ENCODE measurements at regions not wholly inside any gene's neighbourhood (a gene's known extent, or its start where the extent isn't known, plus 50 kb on each side); places are given as distances from the start of the nearest gene placed in this dataset.

- H3K4me3 Mint-ChIP-seq, result no peak overlapping the region
- CTCF ChIA-PET, result no interaction called here
- no peaks in the 10 kb centered on the region for H3K36me3 Mint-ChIP-seq (ENCODE audit: low read depth)
- H3K27ac Mint-ChIP-seq, result no peak overlapping the region
- no peaks in the 10 kb centered on the region for H3K4me1 Mint-ChIP-seq (ENCODE audit: low read depth)
- intact Hi-C loops (cut with micrococcal nuclease), result no loop called here
- H3K27me3 Mint-ChIP-seq (ENCODE audit: low read depth), result peaks cover 21% of the 10 kb centered on the region
- no peak for DNase-seq
- H3K9me3 Mint-ChIP-seq, result no peaks in the 10 kb centered on the region
Measured at GRCh38 chr3:40714771-40715345, 190.1 kb downstream of the ZNF621 start.

GRCh38 chr3:40715551-40715950 is 190.8 kb downstream of the ZNF621 start:
- no peaks in the 10 kb centered on the region for H3K4me1 Mint-ChIP-seq (ENCODE audit: low read depth)
- DNase-seq, result no peak
- no peak overlapping the region for H3K27ac Mint-ChIP-seq
- H3K36me3 Mint-ChIP-seq (ENCODE audit: low read depth), result no peaks in the 10 kb centered on the region
- CTCF ChIA-PET, result no interaction called here
- peaks cover 21% of the 10 kb centered on the region for H3K27me3 Mint-ChIP-seq (ENCODE audit: low read depth)
- no peaks in the 10 kb centered on the region for H3K9me3 Mint-ChIP-seq
- intact Hi-C loops (cut with micrococcal nuclease), result no loop called here
- no peak overlapping the region for H3K4me3 Mint-ChIP-seq

GRCh38 chr3:40717471-40717870 is 192.7 kb downstream of the ZNF621 start:
- Mint-ChIP-seq H3K4me3 (no peak overlapping the region), H3K4me1 (ENCODE audit: low read depth) (no peaks in the 10 kb centered on the region), H3K27me3 (ENCODE audit: low read depth) (peaks cover 15% of the 10 kb centered on the region), H3K27ac (no peak overlapping the region), H3K9me3 (no peaks in the 10 kb centered on the region), H3K36me3 (ENCODE audit: low read depth) (no peaks in the 10 kb centered on the region)
- intact Hi-C loops (cut with micrococcal nuclease), result no loop called here
- no peak for DNase-seq
- CTCF ChIA-PET, result no interaction called here

- Mint-ChIP-seq H3K4me1 (ENCODE audit: low read depth) (no peaks in the 10 kb centered on the region), H3K36me3 (ENCODE audit: low read depth) (no peaks in the 10 kb centered on the region), H3K4me3 (no peak overlapping the region), H3K9me3 (no peaks in the 10 kb centered on the region), H3K27me3 (ENCODE audit: low read depth) (peaks cover 15% of the 10 kb centered on the region), H3K27ac (no peak overlapping the region)
- intact Hi-C loops (cut with micrococcal nuclease), result no loop called here
- no peak for DNase-seq
- CTCF ChIA-PET, result no interaction called here
Measured at GRCh38 chr3:40718209-40718608, 193.4 kb downstream of the ZNF621 start.

- Mint-ChIP-seq H3K4me1 (ENCODE audit: low read depth) (no peaks in the 10 kb centered on the region), H3K27me3 (ENCODE audit: low read depth) (peaks cover 15% of the 10 kb centered on the region), H3K9me3 (no peaks in the 10 kb centered on the region), H3K27ac (no peak overlapping the region), H3K4me3 (no peak overlapping the region), H3K36me3 (ENCODE audit: low read depth) (no peaks in the 10 kb centered on the region)
- no peak for DNase-seq
- CTCF ChIA-PET, result interaction anchor here (0.7 kb wide), 1 partner anchor 732 kb away, joined by 3 read pairs; no protein-coding TSS in a partner anchor
- intact Hi-C loops (cut with micrococcal nuclease), result no loop called here
Measured at GRCh38 chr3:40718681-40719080, 193.9 kb downstream of the ZNF621 start.

GRCh38 chr3:40719660-40720287 is 195.0 kb downstream of the ZNF621 start:
- intact Hi-C loops (cut with micrococcal nuclease), result no loop called here
- H3K4me1 Mint-ChIP-seq (ENCODE audit: low read depth), result no peaks in the 10 kb centered on the region
- CTCF ChIA-PET, result interaction anchor here (0.7 to 1.6 kb wide), 3 partner anchors 130 to 731 kb away, joined by 3 to 4 read pairs (median 3); no protein-coding TSS in a partner anchor
- peaks cover 13% of the 10 kb centered on the region for H3K27me3 Mint-ChIP-seq (ENCODE audit: low read depth)
- no peaks in the 10 kb centered on the region for H3K36me3 Mint-ChIP-seq (ENCODE audit: low read depth)
- DNase-seq, result no peak
- no peak overlapping the region for H3K4me3 Mint-ChIP-seq
- no peak overlapping the region for H3K27ac Mint-ChIP-seq
- H3K9me3 Mint-ChIP-seq, result no peaks in the 10 kb centered on the region

- Mint-ChIP-seq H3K4me3 (no peak overlapping the region), H3K9me3 (no peaks in the 10 kb centered on the region), H3K27ac (no peak overlapping the region), H3K27me3 (ENCODE audit: low read depth) (peaks cover 8% of the 10 kb centered on the region), H3K4me1 (ENCODE audit: low read depth) (no peaks in the 10 kb centered on the region), H3K36me3 (ENCODE audit: low read depth) (no peaks in the 10 kb centered on the region)
- intact Hi-C loops (cut with micrococcal nuclease), result no loop called here
- CTCF ChIA-PET, result interaction anchor here (1.0 to 1.6 kb wide), 2 partner anchors 131 to 140 kb away, joined by 3 to 4 read pairs; no protein-coding TSS in a partner anchor
- no peak for DNase-seq
Measured at GRCh38 chr3:40720341-40720740, 195.6 kb downstream of the ZNF621 start.

GRCh38 chr3:40720863-40721262 is 196.1 kb downstream of the ZNF621 start:
- no peaks in the 10 kb centered on the region for H3K36me3 Mint-ChIP-seq (ENCODE audit: low read depth)
- H3K4me3 Mint-ChIP-seq, result no peak overlapping the region
- H3K27me3 Mint-ChIP-seq (ENCODE audit: low read depth), result peaks cover 4% of the 10 kb centered on the region
- CTCF ChIA-PET, result interaction anchor here (1.6 kb wide), 1 partner anchor 140 kb away, joined by 4 read pairs; no protein-coding TSS in a partner anchor
- no peaks in the 10 kb centered on the region for H3K9me3 Mint-ChIP-seq
- H3K27ac Mint-ChIP-seq, result no peak overlapping the region
- DNase-seq, result no peak
- intact Hi-C loops (cut with micrococcal nuclease), result no loop called here
- H3K4me1 Mint-ChIP-seq (ENCODE audit: low read depth), result no peaks in the 10 kb centered on the region

- H3K9me3 Mint-ChIP-seq, result no peaks in the 10 kb centered on the region
- no peaks in the 10 kb centered on the region for H3K36me3 Mint-ChIP-seq (ENCODE audit: low read depth)
- intact Hi-C loops (cut with micrococcal nuclease), result no loop called here
- peaks cover 6% of the 10 kb centered on the region for H3K27me3 Mint-ChIP-seq (ENCODE audit: low read depth)
- CTCF ChIA-PET, result no interaction called here
- no peak for DNase-seq
- no peaks in the 10 kb centered on the region for H3K4me1 Mint-ChIP-seq (ENCODE audit: low read depth)
- H3K4me3 Mint-ChIP-seq, result no peak overlapping the region
- no peak overlapping the region for H3K27ac Mint-ChIP-seq
Measured at GRCh38 chr3:40723083-40723660, 198.4 kb downstream of the ZNF621 start.

- no peak overlapping the region for H3K27ac Mint-ChIP-seq
- H3K27me3 Mint-ChIP-seq (ENCODE audit: low read depth), result peaks cover 6% of the 10 kb centered on the region
- no peak overlapping the region for H3K4me3 Mint-ChIP-seq
- intact Hi-C loops (cut with micrococcal nuclease), result no loop called here
- CTCF ChIA-PET, result no interaction called here
- DNase-seq, result no peak
- H3K36me3 Mint-ChIP-seq (ENCODE audit: low read depth), result no peaks in the 10 kb centered on the region
- H3K9me3 Mint-ChIP-seq, result peaks cover 13% of the 10 kb centered on the region
- H3K4me1 Mint-ChIP-seq (ENCODE audit: low read depth), result no peaks in the 10 kb centered on the region
Measured at GRCh38 chr3:40725031-40725430, 200.3 kb downstream of the ZNF621 start.

- Mint-ChIP-seq H3K4me3 (no peak overlapping the region), H3K9me3 (peaks cover 23% of the 10 kb centered on the region), H3K27me3 (ENCODE audit: low read depth) (peaks cover 8% of the 10 kb centered on the region), H3K27ac (no peak overlapping the region), H3K36me3 (ENCODE audit: low read depth) (no peaks in the 10 kb centered on the region), H3K4me1 (ENCODE audit: low read depth) (no peaks in the 10 kb centered on the region)
- DNase-seq, result no peak
- intact Hi-C loops (cut with micrococcal nuclease), result no loop called here
- CTCF ChIA-PET, result no interaction called here
Measured at GRCh38 chr3:40731445-40731844, 206.7 kb downstream of the ZNF621 start.

GRCh38 chr3:40736943-40737342 is 212.2 kb downstream of the ZNF621 start:
- Mint-ChIP-seq H3K4me1 (ENCODE audit: low read depth) (no peaks in the 10 kb centered on the region), H3K27me3 (ENCODE audit: low read depth) (peaks cover 6% of the 10 kb centered on the region), H3K36me3 (ENCODE audit: low read depth) (no peaks in the 10 kb centered on the region), H3K27ac (no peak overlapping the region), H3K9me3 (no peaks in the 10 kb centered on the region), H3K4me3 (no peak overlapping the region)
- intact Hi-C loops (cut with micrococcal nuclease), result no loop called here
- CTCF ChIA-PET, result no interaction called here
- DNase-seq, result no peak

GRCh38 chr3:40737343-40737742 is 212.6 kb downstream of the ZNF621 start:
- Mint-ChIP-seq H3K4me3 (no peak overlapping the region), H3K4me1 (ENCODE audit: low read depth) (no peaks in the 10 kb centered on the region), H3K36me3 (ENCODE audit: low read depth) (no peaks in the 10 kb centered on the region), H3K27me3 (ENCODE audit: low read depth) (peaks cover 6% of the 10 kb centered on the region), H3K9me3 (no peaks in the 10 kb centered on the region), H3K27ac (no peak overlapping the region)
- no peak for DNase-seq
- intact Hi-C loops (cut with micrococcal nuclease), result no loop called here
- CTCF ChIA-PET, result no interaction called here

All from activated naive CD4-positive, alpha-beta T cell treated with anti-CD3 and anti-CD28 coated beads for 36 hours (primary cell).